B cell (primary cell): ENCODE measurements at regions not wholly inside any gene's neighbourhood (a gene's known extent, or its start where the extent isn't known, plus 50 kb on each side); places are given as distances from the start of the nearest gene placed in this dataset.
"Not testable (repeated sequence)": the region's sequence is repeated elsewhere in the genome, so short reads cannot be mapped to it uniquely, and the experiment has no call there.

Source experiments
- ATAC-seq: fragments of 200-7000 bp; cut with Tn5 transposase; one replicate; pipeline ENCODE4 v1.10.0; 2021; ENCODE audit warnings: low read depth, mild to moderate bottlenecking, moderate number of reproducible peaks, moderate library complexity
- CTCF ChIA-PET: fragments of 350-600 bp; sonication (Branson Sonifier 250); formaldehyde crosslinking; loops from one replicate; lab custom pipeline; 2021; ENCODE audit warnings: antibody characterized with exemption, inconsistent platforms; lab: Charles Lee
- POLR2A ChIA-PET: fragments of 350-600 bp; sonication (Branson Sonifier 250); formaldehyde crosslinking; loops from one replicate; lab custom pipeline; 2021; ENCODE audit warnings: antibody characterized with exemption; lab: Charles Lee
- DNase-seq: peaks from one replicate; pipeline ENCODE4 v3.0.0; 2013
- H2AFZ ChIP-seq: 2 replicates; pipeline ENCODE4 v1.6.1; 2012; ENCODE audit warnings: mild to moderate bottlenecking, low read depth, low read length; ENCODE audit not compliant: insufficient read depth, poor library complexity, severe bottlenecking
- H3K27ac ChIP-seq, 2 donors: 1 replicate in 1 of 2; 2 replicates in 1 of 2; pipeline ENCODE4 v1.5.1; 2012 to 2013; ENCODE audit warnings: low read length in 2 of 2, mild to moderate bottlenecking in 2 of 2, moderate library complexity in 1 of 2
- H3K27me3 ChIP-seq, 4 experiments: fragments of 200-600 bp in 1 of 4; sonication (generic) in 1 of 4; replicated peaks in 1 of 4; 1 replicate in 2 of 4; 2 replicates in 2 of 4; pipeline versions ENCODE4 v1.6.1 to v1.7.0; 2013 to 2016; ENCODE audit warnings: low read length in 3 of 4, mild to moderate bottlenecking in 2 of 4, mixed read lengths in 1 of 4, moderate library complexity in 1 of 4; ENCODE audit not compliant: insufficient read depth in 4 of 4, control insufficient read depth in 3 of 4; ENCODE audit errors: control extremely low read depth in 1 of 4
- H3K36me3 ChIP-seq, 2 experiments: replicated peaks in 1 of 2; 1 replicate in 1 of 2; 2 replicates in 1 of 2; pipeline versions ENCODE4 v1.6.1 to v1.7.1; 2013; ENCODE audit warnings: low read length in 1 of 2; ENCODE audit not compliant: insufficient read depth in 2 of 2, control insufficient read depth in 1 of 2; ENCODE audit errors: control extremely low read depth in 1 of 2, extremely low read depth in 1 of 2
- H3K4me1 ChIP-seq, 2 donors: fragments of 200-600 bp in 1 of 2; sonication (generic) in 1 of 2; 1 replicate in 1 of 2; 2 replicates in 1 of 2; pipeline versions ENCODE4 v1.5.1 to v1.6.1; 2013 to 2017; ENCODE audit warnings: low read length in 2 of 2; ENCODE audit not compliant: control insufficient read depth in 2 of 2, insufficient read depth in 2 of 2
- H3K4me2 ChIP-seq: replicated peaks from 2 replicates; pipeline ENCODE3; 2012; ENCODE audit warnings: mild to moderate bottlenecking, low read depth, low read length; ENCODE audit not compliant: poor library complexity, severe bottlenecking
- H3K4me3 ChIP-seq, 5 experiments: fragments of 200-600 bp in 1 of 5; sonication (generic) in 1 of 5; 1 replicate in 3 of 5; 2 replicates in 2 of 5; pipeline versions ENCODE4 v1.5.1 to v1.7.0; 2011 to 2016; ENCODE audit warnings: low read length in 4 of 5, mild to moderate bottlenecking in 4 of 5, low read depth in 2 of 5, control low read depth in 1 of 5, moderate library complexity in 1 of 5; ENCODE audit not compliant: insufficient read depth in 1 of 5; ENCODE audit errors: control extremely low read depth in 1 of 5, extremely low read depth in 1 of 5
- H3K79me2 ChIP-seq: fragments of 200-600 bp; sonication (generic); one replicate; pipeline ENCODE4 v1.6.0; 2016; ENCODE audit warnings: low read length; ENCODE audit not compliant: control insufficient read depth, insufficient read depth
- H3K9ac ChIP-seq: fragments of 200-600 bp; sonication (generic); 2 replicates; pipeline ENCODE4 v1.6.1; 2017; ENCODE audit warnings: mild to moderate bottlenecking, low read length, moderate library complexity
- H3K9me3 ChIP-seq, 3 donors: one replicate each; pipeline versions ENCODE4 v1.6.1 to v1.7.1; 2013; ENCODE audit warnings: low read length in 2 of 3; ENCODE audit not compliant: control insufficient read depth in 2 of 3, insufficient read depth in 1 of 3; ENCODE audit errors: control extremely low read depth in 1 of 3
- H4K20me1 ChIP-seq: 2 replicates; pipeline ENCODE4 v1.6.0; 2012; ENCODE audit warnings: mild to moderate bottlenecking, low read length; ENCODE audit not compliant: insufficient read depth, control insufficient read depth, poor library complexity, severe bottlenecking
- H3K27ac Mint-ChIP-seq: one replicate; pipeline ENCODE4 v1.8.0; 2021; ENCODE audit warnings: mixed read lengths
- H3K27me3 Mint-ChIP-seq: one replicate; pipeline ENCODE4 v1.8.0; 2021; ENCODE audit warnings: mixed read lengths
- H3K4me1 Mint-ChIP-seq: one replicate; pipeline ENCODE4 v1.8.0; 2021; ENCODE audit warnings: mixed read lengths
- H3K4me3 Mint-ChIP-seq: one replicate; pipeline ENCODE4 v1.8.0; 2021; ENCODE audit warnings: mixed read lengths
- H3K9me3 Mint-ChIP-seq: one replicate; pipeline ENCODE4 v1.8.0; 2022; ENCODE audit warnings: mixed read lengths; ENCODE audit not compliant: insufficient read depth
- WGBS: methylation state at CpG from one replicate; pipeline ENCODE4 v1.1.5; 2013; ENCODE audit warnings: missing lambda C conversion rate; ENCODE audit not compliant: insufficient coverage; 5-methylcytosine and 5-hydroxymethylcytosine counted together
- intact Hi-C: fragments of 100-400 bp; cut with micrococcal nuclease; formaldehyde crosslinking; loops from one replicate; pipeline ENCODE4 v1.10.0; 2022
- TF ChIP-seq, protein P1 (sequence below): fragments of 200-600 bp; IDR thresholded peaks from one replicate; pipeline ENCODE4 v1.8.0; 2022; ENCODE audit warnings: antibody characterized with exemption, mild to moderate bottlenecking

DNA sequence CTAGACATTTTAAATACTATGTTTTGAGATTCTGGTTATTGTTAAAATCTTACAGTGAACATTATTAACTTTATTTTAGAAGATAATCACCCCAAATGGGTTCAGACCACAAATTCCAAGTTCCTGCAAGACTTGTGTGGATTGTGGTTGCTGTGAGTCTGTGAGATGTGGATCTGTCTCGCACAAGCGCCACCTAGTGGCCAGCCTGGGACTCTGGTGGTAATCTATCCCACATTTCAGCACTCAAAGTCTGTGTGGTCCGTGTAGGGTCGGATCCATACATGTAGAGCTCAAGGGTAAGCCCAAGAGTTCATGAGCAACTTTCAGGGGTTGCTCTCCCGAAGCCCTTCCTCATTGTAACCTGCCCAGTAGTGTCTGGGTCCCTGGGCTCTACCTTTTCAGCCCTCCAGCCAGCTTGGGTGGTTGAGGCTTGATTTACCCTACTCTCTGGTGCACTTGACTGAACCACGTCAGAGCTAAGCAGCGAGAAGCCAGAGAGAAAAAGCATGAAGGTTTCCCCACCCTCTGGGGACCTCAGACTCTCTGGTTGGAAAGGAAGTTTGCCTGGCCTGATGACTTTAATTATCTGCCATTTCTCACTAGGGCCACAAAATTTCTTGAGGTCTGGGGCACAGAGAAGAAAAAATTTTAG is 129.2 kb downstream of the ARHGAP11B start:
- POLR2A ChIA-PET, H3K4me3 Mint-ChIP-seq, H3K27me3 ChIP-seq, H3K36me3 ChIP-seq, H3K79me2 ChIP-seq, H3K9ac ChIP-seq, H3K4me1 Mint-ChIP-seq, H3K9me3 ChIP-seq, intact Hi-C loops, H3K4me3 ChIP-seq, DNase-seq, H3K4me2 ChIP-seq, CTCF ChIA-PET, H3K27ac ChIP-seq, H2AFZ ChIP-seq, H3K4me1 ChIP-seq, H3K27ac Mint-ChIP-seq, H3K9me3 Mint-ChIP-seq, H3K27me3 Mint-ChIP-seq, H4K20me1 ChIP-seq: not testable (repeated sequence)
- peak; percentile 49 for ATAC-seq
- TF ChIP-seq, protein P1, sequence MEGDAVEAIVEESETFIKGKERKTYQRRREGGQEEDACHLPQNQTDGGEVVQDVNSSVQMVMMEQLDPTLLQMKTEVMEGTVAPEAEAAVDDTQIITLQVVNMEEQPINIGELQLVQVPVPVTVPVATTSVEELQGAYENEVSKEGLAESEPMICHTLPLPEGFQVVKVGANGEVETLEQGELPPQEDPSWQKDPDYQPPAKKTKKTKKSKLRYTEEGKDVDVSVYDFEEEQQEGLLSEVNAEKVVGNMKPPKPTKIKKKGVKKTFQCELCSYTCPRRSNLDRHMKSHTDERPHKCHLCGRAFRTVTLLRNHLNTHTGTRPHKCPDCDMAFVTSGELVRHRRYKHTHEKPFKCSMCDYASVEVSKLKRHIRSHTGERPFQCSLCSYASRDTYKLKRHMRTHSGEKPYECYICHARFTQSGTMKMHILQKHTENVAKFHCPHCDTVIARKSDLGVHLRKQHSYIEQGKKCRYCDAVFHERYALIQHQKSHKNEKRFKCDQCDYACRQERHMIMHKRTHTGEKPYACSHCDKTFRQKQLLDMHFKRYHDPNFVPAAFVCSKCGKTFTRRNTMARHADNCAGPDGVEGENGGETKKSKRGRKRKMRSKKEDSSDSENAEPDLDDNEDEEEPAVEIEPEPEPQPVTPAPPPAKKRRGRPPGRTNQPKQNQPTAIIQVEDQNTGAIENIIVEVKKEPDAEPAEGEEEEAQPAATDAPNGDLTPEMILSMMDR, result peak; percentile 68
- WGBS, result no CpG with 5 or more reads among the region's 7 CpGs

DNA sequence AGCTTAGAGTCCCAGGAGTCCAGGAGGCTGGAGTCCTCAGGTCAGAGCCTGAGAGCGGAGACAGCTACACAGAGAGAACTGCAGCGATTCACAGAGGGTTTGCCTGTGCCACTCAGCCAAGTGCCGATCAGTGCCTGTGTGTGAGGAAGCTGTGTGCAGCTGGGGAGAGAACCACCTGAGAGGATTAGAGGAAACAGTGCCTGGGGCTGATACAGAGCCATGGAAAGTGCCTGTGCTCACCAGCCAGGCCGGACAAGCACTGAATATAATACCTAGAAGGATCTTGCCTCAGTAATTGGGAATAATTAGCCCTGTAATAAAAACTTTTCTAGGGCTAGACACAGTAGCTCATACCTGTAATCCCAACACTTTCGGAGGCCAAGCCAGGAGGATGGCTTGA is 134.7 kb downstream of the ARHGAP11B start:
- H3K4me1 Mint-ChIP-seq, H3K27ac Mint-ChIP-seq, H3K4me3 ChIP-seq, DNase-seq, H3K4me3 Mint-ChIP-seq, H3K9me3 Mint-ChIP-seq, ATAC-seq, H3K4me1 ChIP-seq, H3K27ac ChIP-seq, H3K9me3 ChIP-seq, H3K9ac ChIP-seq, H3K27me3 ChIP-seq, H3K27me3 Mint-ChIP-seq, intact Hi-C loops, H3K4me2 ChIP-seq, CTCF ChIA-PET, H2AFZ ChIP-seq, H4K20me1 ChIP-seq, POLR2A ChIA-PET, H3K36me3 ChIP-seq, H3K79me2 ChIP-seq: not testable (repeated sequence)
- WGBS, result 100% methylated on average over 1 of the region's 5 CpGs

DNA sequence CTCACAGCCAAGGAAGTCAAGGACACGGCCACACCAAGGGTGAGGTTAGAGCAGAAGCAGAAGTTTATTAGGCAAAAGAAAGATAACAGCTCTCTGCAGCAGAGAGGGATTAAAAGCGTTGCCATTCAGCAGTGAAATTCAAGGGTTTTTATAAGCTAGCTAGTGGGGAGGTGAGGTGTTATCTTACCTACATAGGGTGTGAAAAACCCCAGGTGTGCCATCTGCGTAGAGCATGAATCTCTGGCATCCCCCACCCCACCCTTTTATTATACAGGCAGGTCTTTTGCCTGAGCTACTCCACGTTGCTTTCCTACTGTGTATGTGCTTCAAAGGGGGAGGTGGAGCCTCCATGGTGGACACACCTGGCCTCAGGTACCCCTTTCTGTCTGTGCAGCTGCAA is 135.4 kb downstream of the ARHGAP11B start:
- intact Hi-C loops, H2AFZ ChIP-seq, H3K4me3 Mint-ChIP-seq, H3K27ac Mint-ChIP-seq, H3K27me3 Mint-ChIP-seq, H3K4me1 Mint-ChIP-seq, H3K9ac ChIP-seq, H3K4me1 ChIP-seq, ATAC-seq, H3K4me2 ChIP-seq, H4K20me1 ChIP-seq, DNase-seq, H3K9me3 Mint-ChIP-seq, H3K36me3 ChIP-seq, H3K27me3 ChIP-seq, H3K79me2 ChIP-seq, POLR2A ChIA-PET, H3K27ac ChIP-seq, CTCF ChIA-PET, H3K9me3 ChIP-seq, H3K4me3 ChIP-seq: not testable (repeated sequence)
- WGBS, result no CpG with 5 or more reads among the region's 4 CpGs
